Left lung (tissue), 4 donors: ENCODE measurements at regions not wholly inside any gene's neighbourhood (a gene's known extent, or its start where the extent isn't known, plus 50 kb on each side); places are given as distances from the start of the nearest gene placed in this dataset.

Experiments
- ATAC-seq: fragments of 200-7000 bp; cut with Tn5 transposase; one replicate; pipeline ENCODE4 v1.9.1; 2020; ENCODE audit warnings: moderate library complexity
- DNase-seq, 4 donors: peaks; one replicate each; pipeline ENCODE4 v3.0.0-alpha.2; 2013 to 2020
- H3K27ac ChIP-seq, 2 donors: fragments of 200-600 bp; sonication (generic) in 1 of 2; one replicate each; pipeline versions ENCODE4 v1.5.0 to v1.8.0; 2020 to 2021
- H3K27me3 ChIP-seq, 2 donors: fragments of 200-600 bp; sonication (generic) in 1 of 2; one replicate each; pipeline versions ENCODE4 v1.5.0 to v1.8.0; 2020 to 2021
- H3K36me3 ChIP-seq, 2 donors: fragments of 200-600 bp; sonication (generic) in 1 of 2; one replicate each; pipeline versions ENCODE4 v1.5.0 to v1.8.0; 2020 to 2021
- H3K4me1 ChIP-seq, 2 donors: fragments of 200-600 bp; one replicate each; pipeline ENCODE4 v1.8.0; 2021
- H3K4me3 ChIP-seq, 2 donors: fragments of 200-600 bp; sonication (generic) in 1 of 2; one replicate each; pipeline versions ENCODE4 v1.5.0 to v1.8.0; 2020 to 2021; ENCODE audit warnings: mild to moderate bottlenecking in 1 of 2
- H3K9me3 ChIP-seq, 2 donors: fragments of 200-600 bp; sonication (generic) in 1 of 2; one replicate each; pipeline versions ENCODE4 v1.5.0 to v1.8.0; 2020 to 2021
- intact Hi-C, 2 donors: fragments of 100-400 bp; cut with DNase I; formaldehyde crosslinking; loops; one replicate each; pipeline versions ENCODE4 v1.11.2 to v1.14.2; 2022
- TF ChIP-seq, protein P1 (sequence below), 2 donors: fragments of 200-600 bp; sonication (generic) in 1 of 2; IDR thresholded peaks; one replicate each; pipeline versions ENCODE4 v1.5.0 to v1.8.0; 2021; ENCODE audit warnings: antibody characterized with exemption in 2 of 2
- donor health status: DM: no; HTN: yes; CAD: no.
- donor health status: DM: no; HTN: no; CAD: no.

DNA sequence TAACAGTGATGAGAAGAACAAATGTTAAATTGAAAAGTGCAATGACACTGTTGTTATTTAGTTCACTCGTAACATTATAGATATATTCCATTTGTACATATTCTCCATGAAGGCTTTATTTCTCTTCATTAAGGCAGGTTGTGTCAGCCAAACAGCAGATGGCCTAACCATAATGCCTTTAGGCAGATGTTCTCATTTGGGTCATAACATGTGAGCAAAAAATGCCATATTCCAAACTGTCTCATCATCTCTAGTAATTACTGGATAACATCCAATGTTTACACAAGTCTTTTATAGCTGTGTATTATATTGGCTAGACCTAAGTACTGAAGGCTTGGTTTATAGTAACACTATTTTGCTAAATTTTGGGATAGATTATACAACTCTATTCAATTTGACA, 87.2 kb upstream of the CHODL start:
- H3K36me3 ChIP-seq = no peaks in the 10 kb centered on the region
- DNase-seq = peak in 2 of 4 donors; percentile 19 to 36
- intact Hi-C loops = no loop called here
- ATAC-seq = no peak
- H3K9me3 ChIP-seq = no peaks in the 10 kb centered on the region
- TF ChIP-seq, protein P1, sequence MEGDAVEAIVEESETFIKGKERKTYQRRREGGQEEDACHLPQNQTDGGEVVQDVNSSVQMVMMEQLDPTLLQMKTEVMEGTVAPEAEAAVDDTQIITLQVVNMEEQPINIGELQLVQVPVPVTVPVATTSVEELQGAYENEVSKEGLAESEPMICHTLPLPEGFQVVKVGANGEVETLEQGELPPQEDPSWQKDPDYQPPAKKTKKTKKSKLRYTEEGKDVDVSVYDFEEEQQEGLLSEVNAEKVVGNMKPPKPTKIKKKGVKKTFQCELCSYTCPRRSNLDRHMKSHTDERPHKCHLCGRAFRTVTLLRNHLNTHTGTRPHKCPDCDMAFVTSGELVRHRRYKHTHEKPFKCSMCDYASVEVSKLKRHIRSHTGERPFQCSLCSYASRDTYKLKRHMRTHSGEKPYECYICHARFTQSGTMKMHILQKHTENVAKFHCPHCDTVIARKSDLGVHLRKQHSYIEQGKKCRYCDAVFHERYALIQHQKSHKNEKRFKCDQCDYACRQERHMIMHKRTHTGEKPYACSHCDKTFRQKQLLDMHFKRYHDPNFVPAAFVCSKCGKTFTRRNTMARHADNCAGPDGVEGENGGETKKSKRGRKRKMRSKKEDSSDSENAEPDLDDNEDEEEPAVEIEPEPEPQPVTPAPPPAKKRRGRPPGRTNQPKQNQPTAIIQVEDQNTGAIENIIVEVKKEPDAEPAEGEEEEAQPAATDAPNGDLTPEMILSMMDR (IDR thresholded peaks at IDR 0.05) = no peak
- H3K27ac ChIP-seq = no peak overlapping the region
- H3K27me3 ChIP-seq = no peaks in the 10 kb centered on the region
- no peaks in the 10 kb centered on the region for H3K4me1 ChIP-seq
- no peak overlapping the region for H3K4me3 ChIP-seq

GRCh38 chr21:18155508-18156193, 89.0 kb upstream of the CHODL start:
- Histone ChIP-seq H3K4me3 (no peak overlapping the region), H3K27ac (no peak overlapping the region), H3K36me3 (no peaks in the 10 kb centered on the region), H3K27me3 (no peaks in the 10 kb centered on the region), H3K9me3 (no peaks in the 10 kb centered on the region), H3K4me1 (no peaks in the 10 kb centered on the region)
- TF ChIP-seq, protein P1 (IDR thresholded peaks at IDR 0.05) = no peak
- DNase-seq (no peak), ATAC-seq (peak; percentile 44)
- intact Hi-C loops = no loop called here

DNA sequence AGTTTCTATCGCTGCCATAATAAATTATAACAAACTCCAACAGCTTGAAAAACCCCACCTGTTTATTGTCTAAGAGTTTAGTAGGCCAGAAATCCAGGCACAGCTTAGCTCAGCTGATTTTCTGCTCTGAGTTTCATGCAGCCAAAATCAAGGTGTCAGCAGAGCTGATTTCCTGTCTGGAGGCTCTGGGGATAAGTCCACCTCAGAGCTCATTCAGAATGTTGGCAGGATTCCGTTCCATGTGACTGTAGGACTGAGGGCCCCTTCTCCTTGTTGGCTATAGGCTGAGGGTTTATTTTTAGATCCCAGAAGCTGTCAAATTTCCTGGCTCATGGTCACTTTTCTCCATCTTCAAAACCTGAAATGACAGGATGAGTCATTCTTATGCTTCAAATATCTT, 91.6 kb upstream of the CHODL start:
- Histone ChIP-seq H3K27ac (no peak overlapping the region), H3K9me3 (no peaks in the 10 kb centered on the region), H3K27me3 (no peaks in the 10 kb centered on the region), H3K36me3 (no peaks in the 10 kb centered on the region), H3K4me1 (no peaks in the 10 kb centered on the region), H3K4me3 (no peak overlapping the region)
- intact Hi-C loops = no loop called here
- DNase-seq = no peak
- no peak for ATAC-seq
- TF ChIP-seq, protein P1 (IDR thresholded peaks at IDR 0.05) = no peak

- TF ChIP-seq, protein P1 (IDR thresholded peaks at IDR 0.05) = no peak
- intact Hi-C loops = no loop called here
- Histone ChIP-seq H3K27me3 (no peaks in the 10 kb centered on the region), H3K27ac (no peak overlapping the region), H3K4me1 (no peaks in the 10 kb centered on the region), H3K4me3 (no peak overlapping the region), H3K36me3 (no peaks in the 10 kb centered on the region), H3K9me3 (no peaks in the 10 kb centered on the region)
- DNase-seq (no peak), ATAC-seq (no peak)
Observed at GRCh38 chr21:18152371-18152770, 92.3 kb upstream of the CHODL start.

- DNase-seq = no peak
- Histone ChIP-seq H3K4me1 (no peaks in the 10 kb centered on the region), H3K9me3 (no peaks in the 10 kb centered on the region), H3K27me3 (no peaks in the 10 kb centered on the region), H3K27ac (no peak overlapping the region), H3K4me3 (no peak overlapping the region), H3K36me3 (no peaks in the 10 kb centered on the region)
- ATAC-seq = no peak
- intact Hi-C loops = no loop called here
- TF ChIP-seq, protein P1 (IDR thresholded peaks at IDR 0.05) = no peak
Observed at GRCh38 chr21:18151046-18151445, 93.6 kb upstream of the CHODL start.
